NOMO-1 (cell line): ENCODE measurements at regions not wholly inside any gene's neighbourhood (a gene's known extent, or its start where the extent isn't known, plus 50 kb on each side); places are given as distances from the start of the nearest gene placed in this dataset.
"Not testable (repeated sequence)": the region's sequence is repeated elsewhere in the genome, so short reads cannot be mapped to it uniquely, and the experiment has no call there.

Experiments
- DNase-seq, 2 experiments: peaks; one replicate each; lab custom pipeline; 2025; ENCODE audit not compliant: unreplicated experiment in 2 of 2; lab: John Stamatoyannopoulos, UW

GRCh38 chr4:130037866-130038265 is 941.9 kb downstream of the C4orf33 start:
- DNase-seq, result not testable (repeated sequence)

- DNase-seq, result not testable (repeated sequence)
Observed at GRCh38 chr4:130038540-130038939, 942.6 kb downstream of the C4orf33 start.

GRCh38 chr4:130043732-130044160 is 947.8 kb downstream of the C4orf33 start:
- DNase-seq, result no peak

- no peak for DNase-seq
Observed at GRCh38 chr4:130044788-130045531, 949.0 kb downstream of the C4orf33 start.

- no peak for DNase-seq
Observed at GRCh38 chr4:130053723-130054122, 957.8 kb downstream of the C4orf33 start.

GRCh38 chr4:130054908-130055307 is 959.0 kb downstream of the C4orf33 start:
- DNase-seq, result no peak

GRCh38 chr4:130056286-130056685 is 960.3 kb downstream of the C4orf33 start:
- DNase-seq, result no peak

- no peak for DNase-seq
Observed at GRCh38 chr4:130064471-130064870, 968.5 kb downstream of the C4orf33 start.

- DNase-seq, result no peak
Observed at GRCh38 chr4:130067419-130067818, 971.5 kb downstream of the C4orf33 start.

- DNase-seq, result no peak
Observed at GRCh38 chr4:130068072-130068471, 972.1 kb downstream of the C4orf33 start.

GRCh38 chr4:130071746-130072145 is 975.8 kb downstream of the C4orf33 start:
- DNase-seq, result no peak

- no peak for DNase-seq
Observed at GRCh38 chr4:130073145-130073790, 977.3 kb downstream of the C4orf33 start.

- DNase-seq, result no peak
Observed at GRCh38 chr4:130074096-130074495, 978.1 kb downstream of the C4orf33 start.

GRCh38 chr4:130077275-130077674 is 981.3 kb downstream of the C4orf33 start:
- no peak for DNase-seq

- DNase-seq, result not testable (repeated sequence)
Observed at GRCh38 chr4:130079027-130079426, 983.1 kb downstream of the C4orf33 start.

- no peak for DNase-seq
Observed at GRCh38 chr4:130080872-130081451, 985.0 kb downstream of the C4orf33 start.

- no peak for DNase-seq
Observed at GRCh38 chr4:130090427-130090826, 994.5 kb downstream of the C4orf33 start.

GRCh38 chr4:130092187-130093015 is 996.4 kb downstream of the C4orf33 start:
- DNase-seq, result no peak

GRCh38 chr4:130099105-130099504 is 1003.2 kb downstream of the C4orf33 start:
- no peak for DNase-seq

GRCh38 chr4:130110189-130110588 is 1014.2 kb downstream of the C4orf33 start:
- DNase-seq, result no peak

- no peak for DNase-seq
Observed at GRCh38 chr4:130110770-130111169, 1014.8 kb downstream of the C4orf33 start.
